ENCODE measurements at regions not wholly inside any gene's neighbourhood (a gene's known extent, or its start where the extent isn't known, plus 50 kb on each side); places are given as distances from the start of the nearest gene placed in this dataset.

DNA sequence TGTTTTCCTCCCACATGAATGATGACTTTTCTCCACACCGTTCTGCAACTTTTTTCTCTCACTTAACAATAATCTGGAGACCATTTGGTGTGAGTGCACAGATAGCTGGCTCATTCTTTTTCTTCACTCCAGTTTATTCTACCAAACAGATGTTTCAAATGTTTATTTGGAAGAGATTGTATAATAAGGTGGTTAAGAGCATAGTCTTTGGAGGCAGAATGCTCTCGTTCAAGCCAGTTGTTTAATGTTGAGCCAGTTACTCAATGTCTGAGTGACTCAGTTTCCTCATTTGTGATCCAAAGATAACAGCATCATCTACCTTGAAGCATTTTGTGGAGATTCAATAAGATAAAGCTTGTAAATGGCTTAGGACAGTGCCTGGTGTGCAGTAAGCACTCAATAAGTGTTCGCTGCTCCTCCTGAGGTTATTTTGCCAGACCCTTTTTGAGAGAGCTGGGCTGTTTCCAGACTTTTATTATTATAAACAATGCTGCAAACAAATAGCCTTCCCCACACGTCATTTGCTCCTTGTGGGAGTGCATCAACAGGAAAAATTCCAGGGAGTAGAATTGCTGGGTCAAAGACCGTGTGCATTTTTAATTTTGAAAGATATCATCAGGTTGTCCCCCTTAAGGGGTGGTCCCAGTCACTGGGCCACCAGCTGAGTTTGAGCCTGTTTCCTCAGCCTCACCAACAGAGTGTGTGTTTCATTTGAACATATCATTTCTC, 70.6 kb downstream of the VEGFA start:
- no peak for DNase-seq

DNA sequence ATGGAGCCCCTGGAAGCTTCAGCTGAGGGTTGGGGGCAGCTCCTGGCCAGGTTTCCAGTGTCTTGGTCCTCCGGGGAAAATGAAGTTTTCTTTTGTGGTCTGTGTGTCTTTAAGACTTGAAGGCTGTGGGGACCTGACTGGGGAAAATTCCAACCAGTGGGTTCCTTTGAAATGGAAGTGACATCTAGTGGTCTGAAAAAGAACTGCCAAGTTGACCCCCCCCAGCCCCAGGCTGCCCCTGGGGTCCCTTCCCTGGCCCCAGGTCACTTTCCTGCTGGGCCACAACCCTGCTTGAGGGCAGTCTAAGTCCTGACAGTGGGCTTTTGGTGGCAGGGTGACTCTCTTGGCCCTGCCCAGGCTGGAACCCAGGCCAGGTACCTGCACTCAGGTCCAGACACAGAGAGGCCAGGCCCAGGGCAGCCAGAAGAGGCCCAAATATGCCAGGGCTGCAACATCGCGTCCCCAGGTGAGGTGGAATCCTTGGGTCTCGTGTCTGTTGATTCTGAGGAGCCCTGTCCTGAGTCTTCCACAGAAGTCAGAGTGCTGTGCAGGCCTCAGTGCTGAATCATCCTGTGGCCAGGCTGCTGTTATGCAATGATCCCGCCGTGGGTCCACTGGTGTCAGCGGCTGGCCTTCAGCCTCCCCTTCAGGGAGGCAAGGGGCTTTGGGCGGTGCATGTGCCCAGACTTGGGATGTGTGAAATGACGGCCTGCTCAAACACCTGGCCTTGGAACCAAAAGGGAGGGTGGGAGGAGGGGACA, 68.4 kb downstream of the VEGFA start:
- DNase-seq = no peak

DNA sequence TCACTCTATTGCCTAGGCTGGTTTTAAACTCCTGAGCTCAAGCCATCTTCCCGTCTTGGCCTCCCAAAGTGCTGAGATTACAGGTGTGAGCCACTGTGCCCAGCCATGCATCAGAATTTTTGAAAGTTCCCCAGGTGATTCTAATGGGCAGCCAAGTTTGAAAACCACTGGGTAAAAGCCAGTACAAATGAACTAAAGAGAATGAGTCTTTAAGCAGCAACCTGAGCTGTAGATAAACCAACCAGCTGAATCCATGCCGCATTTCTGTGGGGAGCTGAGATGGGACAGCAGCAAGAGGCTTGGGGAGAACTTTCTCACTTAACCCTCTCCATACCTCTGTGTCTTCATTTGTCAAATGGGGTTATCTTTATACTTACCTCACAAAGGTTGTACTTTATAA, 67.5 kb downstream of the VEGFA start:
- DNase-seq = no peak

DNA sequence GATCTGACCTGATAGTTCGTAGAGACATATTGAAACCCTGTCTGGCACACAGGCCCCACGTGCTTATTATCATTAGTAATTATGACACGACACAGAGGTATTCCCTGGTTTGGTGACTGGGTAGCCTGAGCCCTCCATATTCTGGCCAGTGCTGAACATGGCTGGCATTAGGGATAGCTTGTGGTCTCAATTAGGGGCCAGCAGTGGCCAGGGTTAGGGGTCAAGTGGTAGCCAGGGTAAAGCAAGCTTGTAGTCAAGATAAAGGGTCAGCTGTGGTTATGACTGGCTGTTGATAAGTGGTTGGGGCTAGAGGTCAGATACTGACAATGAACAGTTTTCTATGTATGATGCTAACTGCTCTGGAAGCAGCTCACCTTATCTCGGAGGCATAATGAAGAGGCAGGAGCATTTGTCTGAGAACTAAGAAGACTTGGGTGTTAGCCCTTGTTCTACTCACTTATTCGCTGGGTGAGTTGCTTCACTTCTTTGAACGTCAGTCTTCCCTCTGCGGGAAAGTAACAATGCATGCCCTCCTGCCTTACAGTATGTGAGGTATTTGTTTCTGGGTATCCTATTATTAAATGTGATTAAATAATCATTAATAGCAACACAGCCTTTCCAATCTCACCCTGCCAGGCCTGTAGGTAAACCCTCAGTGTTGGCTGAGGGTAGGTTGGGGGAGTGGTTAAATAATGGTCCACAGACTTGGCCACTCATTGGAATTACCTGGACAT, 66.7 kb downstream of the VEGFA start:
- no peak for DNase-seq
